ENCODE measurements at regions not wholly inside any gene's neighbourhood (a gene's known extent, or its start where the extent isn't known, plus 50 kb on each side); places are given as distances from the start of the nearest gene placed in this dataset.

DNA sequence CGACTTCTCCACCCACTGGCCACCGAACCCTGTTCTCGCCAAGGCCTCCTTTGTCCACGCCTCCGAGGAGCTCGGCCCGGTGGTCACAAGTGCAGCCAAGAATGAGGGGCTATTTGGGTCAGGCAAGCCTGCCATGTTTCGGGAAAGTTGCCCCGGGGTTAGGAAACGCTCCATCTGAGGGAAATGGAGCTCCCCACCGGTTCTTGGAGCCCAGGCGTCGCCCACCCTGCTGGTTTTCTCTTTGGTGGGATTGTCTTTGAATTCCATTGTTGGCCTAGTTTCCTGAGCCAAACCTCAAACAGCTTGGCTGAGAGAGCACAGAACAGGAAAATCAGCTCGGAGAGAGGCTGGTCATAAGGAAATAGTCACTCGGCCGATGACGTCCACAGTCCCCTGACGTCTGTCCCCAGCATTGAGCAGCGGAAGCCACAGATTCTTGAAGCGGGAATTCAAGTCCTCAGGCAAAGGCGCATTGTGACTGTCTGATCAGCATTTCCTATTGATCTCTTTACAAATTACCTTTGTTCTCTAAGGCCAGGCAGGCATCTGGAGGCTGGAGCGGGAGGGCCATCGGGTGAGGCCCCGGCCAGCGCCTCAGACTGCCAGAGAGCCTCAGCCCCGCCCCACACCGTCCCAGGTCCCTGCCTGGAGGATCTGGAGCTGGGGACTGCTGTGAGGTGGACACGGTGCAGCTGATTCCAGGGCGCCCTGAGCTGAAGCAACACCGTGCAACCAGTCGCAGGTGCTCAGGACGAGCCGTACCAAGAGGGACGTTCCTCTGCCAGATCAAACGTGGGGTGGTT, 138.6 kb downstream of the DLL1 start:
- peak; percentile 53 for DNase-seq
- TF ChIP-seq, protein P1, sequence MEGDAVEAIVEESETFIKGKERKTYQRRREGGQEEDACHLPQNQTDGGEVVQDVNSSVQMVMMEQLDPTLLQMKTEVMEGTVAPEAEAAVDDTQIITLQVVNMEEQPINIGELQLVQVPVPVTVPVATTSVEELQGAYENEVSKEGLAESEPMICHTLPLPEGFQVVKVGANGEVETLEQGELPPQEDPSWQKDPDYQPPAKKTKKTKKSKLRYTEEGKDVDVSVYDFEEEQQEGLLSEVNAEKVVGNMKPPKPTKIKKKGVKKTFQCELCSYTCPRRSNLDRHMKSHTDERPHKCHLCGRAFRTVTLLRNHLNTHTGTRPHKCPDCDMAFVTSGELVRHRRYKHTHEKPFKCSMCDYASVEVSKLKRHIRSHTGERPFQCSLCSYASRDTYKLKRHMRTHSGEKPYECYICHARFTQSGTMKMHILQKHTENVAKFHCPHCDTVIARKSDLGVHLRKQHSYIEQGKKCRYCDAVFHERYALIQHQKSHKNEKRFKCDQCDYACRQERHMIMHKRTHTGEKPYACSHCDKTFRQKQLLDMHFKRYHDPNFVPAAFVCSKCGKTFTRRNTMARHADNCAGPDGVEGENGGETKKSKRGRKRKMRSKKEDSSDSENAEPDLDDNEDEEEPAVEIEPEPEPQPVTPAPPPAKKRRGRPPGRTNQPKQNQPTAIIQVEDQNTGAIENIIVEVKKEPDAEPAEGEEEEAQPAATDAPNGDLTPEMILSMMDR (IDR thresholded peaks at IDR 0.05; ENCODE audit: unreplicated experiment) = no peak
- Mint-ChIP-seq H3K27me3 (ENCODE audit: unreplicated experiment) (peaks cover 39% of the 10 kb centered on the region), H3K36me3 (ENCODE audit: insufficient read depth, unreplicated experiment) (peaks cover under 1% of the 10 kb centered on the region), H3K4me3 (ENCODE audit: low read depth, unreplicated experiment) (peak overlapping the region; percentile 50), H3K9me3 (ENCODE audit: low read depth, unreplicated experiment) (no peaks in the 10 kb centered on the region), H3K4me1 (ENCODE audit: low read depth, unreplicated experiment) (no peaks in the 10 kb centered on the region), H3K27ac (ENCODE audit: unreplicated experiment) (no peak overlapping the region)
- intact Hi-C loops (cut with micrococcal nuclease; ENCODE audit: unreplicated experiment) = no loop called here
- no TSS peak for BruUV-seq (replicated peaks)
- CTCF ChIA-PET = no interaction called here

DNA sequence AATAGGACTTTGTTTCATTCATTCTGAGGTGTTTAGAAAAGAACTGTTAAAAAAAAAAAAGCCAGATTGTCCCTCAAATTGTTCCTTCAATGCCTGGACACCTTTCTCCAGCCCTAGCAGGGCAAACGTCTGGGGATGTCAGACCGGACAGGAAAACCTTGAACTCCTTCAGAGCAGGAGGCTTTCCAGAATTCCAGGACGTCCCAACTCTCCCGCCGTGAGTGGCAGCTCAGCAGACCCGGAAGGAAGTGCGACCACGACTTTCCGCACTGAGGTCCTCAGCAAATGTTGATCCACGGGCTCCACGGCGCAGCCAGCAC, 139.1 kb downstream of the DLL1 start:
- peaks cover 42% of the 10 kb centered on the region for H3K27me3 Mint-ChIP-seq (ENCODE audit: unreplicated experiment)
- no peak for DNase-seq
- BruUV-seq (replicated peaks) = TSS peak; percentile 64
- no peaks in the 10 kb centered on the region for H3K9me3 Mint-ChIP-seq (ENCODE audit: low read depth, unreplicated experiment)
- H3K4me1 Mint-ChIP-seq (ENCODE audit: low read depth, unreplicated experiment) = no peaks in the 10 kb centered on the region
- CTCF ChIA-PET = no interaction called here
- intact Hi-C loops (cut with micrococcal nuclease; ENCODE audit: unreplicated experiment) = no loop called here
- no peak overlapping the region for H3K27ac Mint-ChIP-seq (ENCODE audit: unreplicated experiment)
- no peaks in the 10 kb centered on the region for H3K36me3 Mint-ChIP-seq (ENCODE audit: insufficient read depth, unreplicated experiment)
- no peak overlapping the region for H3K4me3 Mint-ChIP-seq (ENCODE audit: low read depth, unreplicated experiment)
- TF ChIP-seq, protein P1 (IDR thresholded peaks at IDR 0.05; ENCODE audit: unreplicated experiment) = no peak

DNA sequence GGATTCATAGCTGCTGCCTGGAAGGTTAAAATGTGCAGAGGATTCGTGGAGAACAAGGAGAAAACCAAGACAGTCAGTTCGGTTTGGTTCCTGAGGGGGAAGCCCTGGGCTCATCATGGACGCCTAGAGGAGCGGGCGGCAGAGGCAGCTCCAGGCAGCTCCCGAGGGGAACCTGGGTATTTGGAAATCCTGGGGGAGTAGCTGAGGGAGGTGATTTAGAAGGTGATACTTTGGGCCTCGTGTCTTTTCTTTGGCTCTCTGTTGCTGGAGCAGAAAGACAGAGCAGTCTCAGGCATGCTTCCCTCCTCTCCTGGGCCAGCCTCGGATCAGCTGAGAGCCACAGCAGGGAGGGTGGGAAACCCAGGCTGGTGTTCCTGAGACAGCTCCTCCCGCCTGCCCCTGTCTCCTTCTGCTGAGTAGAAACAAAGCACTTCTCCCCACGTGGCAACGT, 139.5 kb downstream of the DLL1 start:
- Mint-ChIP-seq H3K27me3 (ENCODE audit: unreplicated experiment) (peaks cover 46% of the 10 kb centered on the region), H3K27ac (ENCODE audit: unreplicated experiment) (no peak overlapping the region), H3K4me1 (ENCODE audit: low read depth, unreplicated experiment) (no peaks in the 10 kb centered on the region), H3K4me3 (ENCODE audit: low read depth, unreplicated experiment) (no peak overlapping the region), H3K36me3 (ENCODE audit: insufficient read depth, unreplicated experiment) (no peaks in the 10 kb centered on the region), H3K9me3 (ENCODE audit: low read depth, unreplicated experiment) (no peaks in the 10 kb centered on the region)
- CTCF ChIA-PET = no interaction called here
- no TSS peak for BruUV-seq (replicated peaks)
- intact Hi-C loops (cut with micrococcal nuclease; ENCODE audit: unreplicated experiment) = no loop called here
- TF ChIP-seq, protein P1 (IDR thresholded peaks at IDR 0.05; ENCODE audit: unreplicated experiment) = no peak
- no peak for DNase-seq

DNA sequence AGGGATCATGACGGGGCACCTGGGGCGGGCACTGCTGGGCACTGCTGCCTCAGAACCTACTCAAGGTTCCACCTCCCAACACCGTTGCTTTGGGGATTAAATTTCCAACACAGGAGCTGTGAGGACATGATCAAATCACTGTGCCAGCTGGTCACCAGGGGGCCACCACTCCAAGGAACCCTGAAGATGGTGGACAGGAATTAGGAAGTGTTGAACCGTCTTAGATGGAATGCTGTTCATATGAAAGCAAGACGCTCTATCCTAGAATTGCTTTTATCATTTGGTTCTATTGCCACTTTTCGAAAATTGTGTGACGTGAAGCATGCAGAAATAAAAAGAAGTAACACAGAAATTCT, 140.3 kb downstream of the DLL1 start:
- Mint-ChIP-seq H3K27me3 (ENCODE audit: unreplicated experiment) (peaks cover 46% of the 10 kb centered on the region), H3K4me3 (ENCODE audit: low read depth, unreplicated experiment) (no peak overlapping the region), H3K4me1 (ENCODE audit: low read depth, unreplicated experiment) (no peaks in the 10 kb centered on the region), H3K27ac (ENCODE audit: unreplicated experiment) (no peak overlapping the region), H3K36me3 (ENCODE audit: insufficient read depth, unreplicated experiment) (no peaks in the 10 kb centered on the region), H3K9me3 (ENCODE audit: low read depth, unreplicated experiment) (no peaks in the 10 kb centered on the region)
- TF ChIP-seq, protein P1 (IDR thresholded peaks at IDR 0.05; ENCODE audit: unreplicated experiment) = no peak
- DNase-seq = no peak
- CTCF ChIA-PET = interaction anchor here (0.6 kb wide), 1 partner anchor 292 kb away, joined by 3 read pairs; no protein-coding TSS in a partner anchor
- no TSS peak for BruUV-seq (replicated peaks)
- intact Hi-C loops (cut with micrococcal nuclease; ENCODE audit: unreplicated experiment) = no loop called here
